OCI-LY3 (cell line): ENCODE measurements at regions not wholly inside any gene's neighbourhood (a gene's known extent, or its start where the extent isn't known, plus 50 kb on each side); places are given as distances from the start of the nearest gene placed in this dataset.
"Not testable (repeated sequence)": the region's sequence is repeated elsewhere in the genome, so short reads cannot be mapped to it uniquely, and the experiment has no call there.

Experiments used
- EZH2phosphoT487 ChIP-seq: fragments of 200-600 bp; shearing (Covaris generic); IDR thresholded peaks from 2 replicates; pipeline ENCODE4 v1.6.1; 2018; ENCODE audit warnings: antibody characterized with exemption, mixed run types, low read depth
- TF ChIP-seq, protein P1 (sequence below): fragments of 200-600, 300-600 bp; sonication (generic); IDR thresholded peaks from 2 replicates; pipeline ENCODE4 v1.5.1; 2014; ENCODE audit warnings: antibody characterized with exemption, low read length, low read depth

DNA sequence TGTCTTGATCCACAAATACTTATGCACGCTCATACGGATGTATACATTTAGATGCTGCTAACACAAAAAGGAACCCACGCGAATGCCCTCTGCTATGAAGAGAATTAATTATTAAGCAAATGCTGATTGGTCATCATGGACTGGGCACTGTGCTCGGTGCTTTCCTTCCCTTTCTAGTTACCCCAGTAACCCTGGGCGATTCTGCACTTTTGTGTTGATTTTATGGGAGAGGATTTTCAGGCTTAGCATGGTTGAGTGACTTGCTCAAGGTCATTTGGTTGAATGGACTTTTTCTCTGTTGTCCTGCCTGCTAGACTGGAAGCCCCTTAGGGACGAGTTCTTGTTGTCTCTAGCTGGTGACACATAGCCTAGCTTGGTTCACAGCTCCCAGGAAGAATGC, 94.8 kb upstream of the CRYM start:
- TF ChIP-seq, protein P1, sequence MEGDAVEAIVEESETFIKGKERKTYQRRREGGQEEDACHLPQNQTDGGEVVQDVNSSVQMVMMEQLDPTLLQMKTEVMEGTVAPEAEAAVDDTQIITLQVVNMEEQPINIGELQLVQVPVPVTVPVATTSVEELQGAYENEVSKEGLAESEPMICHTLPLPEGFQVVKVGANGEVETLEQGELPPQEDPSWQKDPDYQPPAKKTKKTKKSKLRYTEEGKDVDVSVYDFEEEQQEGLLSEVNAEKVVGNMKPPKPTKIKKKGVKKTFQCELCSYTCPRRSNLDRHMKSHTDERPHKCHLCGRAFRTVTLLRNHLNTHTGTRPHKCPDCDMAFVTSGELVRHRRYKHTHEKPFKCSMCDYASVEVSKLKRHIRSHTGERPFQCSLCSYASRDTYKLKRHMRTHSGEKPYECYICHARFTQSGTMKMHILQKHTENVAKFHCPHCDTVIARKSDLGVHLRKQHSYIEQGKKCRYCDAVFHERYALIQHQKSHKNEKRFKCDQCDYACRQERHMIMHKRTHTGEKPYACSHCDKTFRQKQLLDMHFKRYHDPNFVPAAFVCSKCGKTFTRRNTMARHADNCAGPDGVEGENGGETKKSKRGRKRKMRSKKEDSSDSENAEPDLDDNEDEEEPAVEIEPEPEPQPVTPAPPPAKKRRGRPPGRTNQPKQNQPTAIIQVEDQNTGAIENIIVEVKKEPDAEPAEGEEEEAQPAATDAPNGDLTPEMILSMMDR: not testable (repeated sequence)
- not testable (repeated sequence) for TF ChIP-seq EZH2phosphoT487
